ENCODE measurements at regions not wholly inside any gene's neighbourhood (a gene's known extent, or its start where the extent isn't known, plus 50 kb on each side); places are given as distances from the start of the nearest gene placed in this dataset.

DNA sequence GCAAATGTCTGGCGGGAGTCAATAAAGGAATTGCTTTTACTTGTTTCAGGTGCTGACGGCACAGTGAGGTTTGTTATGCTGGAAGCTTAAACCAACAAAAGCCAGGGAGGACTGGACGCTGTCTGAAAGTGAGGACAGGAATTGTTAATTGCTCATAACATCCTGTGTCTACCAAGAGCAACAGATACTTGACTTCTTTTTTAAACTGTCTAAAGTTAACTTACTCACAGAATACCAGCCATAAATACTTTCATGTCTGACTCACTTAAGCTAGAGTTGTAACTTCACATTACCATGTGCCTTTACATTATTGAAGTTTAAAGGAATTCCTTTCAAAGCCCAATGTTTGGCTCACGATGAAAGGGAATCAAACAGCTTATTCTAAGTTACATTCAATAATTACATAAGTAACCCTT is 252.7 kb upstream of the SHH start:
- no peak for TF ChIP-seq EZH2phosphoT487 (IDR thresholded peaks at IDR 0.05; ENCODE audit: borderline replicate concordance, low read length)
- TF ChIP-seq, protein P1, sequence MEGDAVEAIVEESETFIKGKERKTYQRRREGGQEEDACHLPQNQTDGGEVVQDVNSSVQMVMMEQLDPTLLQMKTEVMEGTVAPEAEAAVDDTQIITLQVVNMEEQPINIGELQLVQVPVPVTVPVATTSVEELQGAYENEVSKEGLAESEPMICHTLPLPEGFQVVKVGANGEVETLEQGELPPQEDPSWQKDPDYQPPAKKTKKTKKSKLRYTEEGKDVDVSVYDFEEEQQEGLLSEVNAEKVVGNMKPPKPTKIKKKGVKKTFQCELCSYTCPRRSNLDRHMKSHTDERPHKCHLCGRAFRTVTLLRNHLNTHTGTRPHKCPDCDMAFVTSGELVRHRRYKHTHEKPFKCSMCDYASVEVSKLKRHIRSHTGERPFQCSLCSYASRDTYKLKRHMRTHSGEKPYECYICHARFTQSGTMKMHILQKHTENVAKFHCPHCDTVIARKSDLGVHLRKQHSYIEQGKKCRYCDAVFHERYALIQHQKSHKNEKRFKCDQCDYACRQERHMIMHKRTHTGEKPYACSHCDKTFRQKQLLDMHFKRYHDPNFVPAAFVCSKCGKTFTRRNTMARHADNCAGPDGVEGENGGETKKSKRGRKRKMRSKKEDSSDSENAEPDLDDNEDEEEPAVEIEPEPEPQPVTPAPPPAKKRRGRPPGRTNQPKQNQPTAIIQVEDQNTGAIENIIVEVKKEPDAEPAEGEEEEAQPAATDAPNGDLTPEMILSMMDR (IDR thresholded peaks at IDR 0.05; ENCODE audit: low read depth, low read length, poor library complexity, severe bottlenecking) = no peak

Measured in DOHH2 (cell line).